ACHN (cell line): ENCODE measurements at regions not wholly inside any gene's neighbourhood (a gene's known extent, or its start where the extent isn't known, plus 50 kb on each side); places are given as distances from the start of the nearest gene placed in this dataset.
"Not testable (repeated sequence)": the region's sequence is repeated elsewhere in the genome, so short reads cannot be mapped to it uniquely, and the experiment has no call there.

Experiments
- DNase-seq: peaks from one replicate; pipeline ENCODE4 v3.0.0-alpha.2; 2015
- in situ Hi-C: cut with HindIII; loops from 2 replicates; pipeline ENCODE4 v1.10.0; 2017; ENCODE audit warnings: low sequenced_read_pairs, low pct_ligation_motif_present, low pct_unique_long_range_greater_than_20kb

- DNase-seq, result no peak
- in situ Hi-C loops, result no loop called here
These were observed 1085.6 kb downstream of the SOCS6 start for GRCh38 chr18:71374294-71375000.

- in situ Hi-C loops, result no loop called here
These were observed 1083.2 kb downstream of the SOCS6 start for GRCh38 chr18:71371951-71372605.

GRCh38 chr18:71370671-71371445 lies 1082.0 kb downstream of the SOCS6 start:
- in situ Hi-C loops, result no loop called here
- no peak for DNase-seq

More at GRCh38 chr18:71371951-71372605, 1083.2 kb downstream of the SOCS6 start:
- no peak for DNase-seq

GRCh38 chr18:71370095-71370494 lies 1081.2 kb downstream of the SOCS6 start:
- in situ Hi-C loops, result no loop called here
- DNase-seq, result no peak

GRCh38 chr18:71362140-71362539 lies 1073.3 kb downstream of the SOCS6 start:
- in situ Hi-C loops, result no loop called here
- DNase-seq, result no peak

- in situ Hi-C loops, DNase-seq: not testable (repeated sequence)
These were observed 1066.8 kb downstream of the SOCS6 start for GRCh38 chr18:71355599-71355998.

GRCh38 chr18:71352618-71353017 lies 1063.8 kb downstream of the SOCS6 start:
- DNase-seq, result no peak
- in situ Hi-C loops, result no loop called here

- in situ Hi-C loops, result no loop called here
- DNase-seq, result no peak
These were observed 1047.8 kb downstream of the SOCS6 start for GRCh38 chr18:71336576-71337210.

GRCh38 chr18:71329563-71329962 lies 1040.7 kb downstream of the SOCS6 start:
- DNase-seq, result no peak
- in situ Hi-C loops, result no loop called here

DNA sequence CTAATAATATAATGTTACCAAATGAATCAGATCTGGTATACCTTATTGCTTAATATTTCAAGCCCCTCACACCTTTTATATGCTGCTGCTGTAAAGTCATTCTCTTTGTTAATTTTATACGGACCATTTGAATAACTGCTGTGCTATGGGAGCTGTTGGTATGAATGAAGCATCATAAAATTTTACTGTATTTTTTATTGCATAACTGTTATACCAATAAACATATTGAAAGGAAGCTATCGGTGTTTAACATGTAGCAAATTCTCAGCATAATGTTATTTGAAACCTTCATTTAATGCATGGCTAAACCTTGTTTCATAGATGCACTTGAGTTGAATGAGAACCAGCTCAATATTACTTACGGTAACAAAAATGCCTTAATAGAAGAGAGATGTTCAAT lies 1040.3 kb downstream of the SOCS6 start:
- no peak for DNase-seq
- in situ Hi-C loops, result no loop called here

- no peak for DNase-seq
- in situ Hi-C loops, result no loop called here
These were observed 1039.0 kb downstream of the SOCS6 start for GRCh38 chr18:71327850-71328249.

DNA sequence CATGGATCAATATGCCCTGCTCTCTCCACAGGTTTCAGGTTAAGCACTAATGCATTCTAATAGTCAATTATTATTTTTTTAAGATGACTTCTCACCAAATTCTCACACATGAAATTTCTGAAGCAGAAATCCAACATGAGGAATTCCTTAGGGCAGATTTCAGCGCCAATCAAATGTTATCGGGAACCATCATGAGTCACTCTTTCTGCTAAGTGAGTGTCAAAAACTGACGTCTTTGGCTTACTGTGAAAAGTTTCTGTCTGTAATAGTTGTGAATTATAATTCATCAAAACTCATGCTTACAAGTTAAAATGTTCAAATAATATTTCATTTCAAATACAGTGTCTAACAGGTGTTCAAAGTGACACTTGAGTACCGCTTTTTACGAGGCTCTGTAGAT lies 1038.6 kb downstream of the SOCS6 start:
- no peak for DNase-seq
- in situ Hi-C loops, result no loop called here

DNA sequence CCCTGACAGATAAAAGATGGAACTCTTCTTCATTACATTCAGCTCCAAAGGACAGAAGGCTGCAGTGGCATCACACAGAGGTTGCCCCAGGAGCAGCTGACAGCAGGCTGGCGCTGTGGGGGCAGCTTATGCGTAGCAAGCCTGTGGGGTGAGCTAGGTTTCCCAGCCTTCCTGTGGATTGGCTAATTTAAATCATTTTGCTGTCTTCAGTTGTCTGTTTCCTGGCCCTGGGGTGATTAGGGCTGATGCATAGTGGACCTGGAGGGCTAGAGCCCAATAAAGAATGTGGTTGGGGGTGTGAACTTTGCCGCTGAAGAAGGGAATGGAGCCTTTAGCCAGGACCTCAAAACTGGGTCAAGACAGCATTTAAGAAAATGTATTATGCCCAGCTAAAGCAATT lies 1038.0 kb downstream of the SOCS6 start:
- no peak for DNase-seq
- in situ Hi-C loops, result no loop called here

GRCh38 chr18:71324356-71324755 lies 1035.5 kb downstream of the SOCS6 start:
- in situ Hi-C loops, result no loop called here

DNA sequence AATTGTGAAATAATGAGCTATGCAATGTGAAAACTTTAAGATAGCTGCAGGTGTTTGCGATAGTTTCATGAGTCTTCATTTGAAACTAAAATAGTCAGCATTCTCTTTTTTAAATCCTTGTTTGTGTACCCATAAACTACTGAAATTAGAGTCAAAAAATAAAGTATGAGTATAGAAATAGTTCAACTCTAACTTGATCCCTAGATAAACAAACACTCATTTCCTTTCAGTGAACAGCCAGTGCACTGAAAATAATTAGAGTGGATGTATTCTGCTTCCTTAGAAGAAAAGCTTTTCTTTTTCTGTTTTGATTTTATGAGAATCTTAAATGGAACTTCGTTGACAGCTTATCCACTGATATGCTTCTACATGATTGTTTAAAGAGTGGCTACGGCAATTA lies 1033.4 kb downstream of the SOCS6 start:
- in situ Hi-C loops, result no loop called here
- no peak for DNase-seq

More at GRCh38 chr18:71324356-71324755, 1035.5 kb downstream of the SOCS6 start:
- no peak for DNase-seq

- in situ Hi-C loops, result no loop called here
- DNase-seq, result no peak
These were observed 1032.5 kb downstream of the SOCS6 start for GRCh38 chr18:71321319-71321718.

DNA sequence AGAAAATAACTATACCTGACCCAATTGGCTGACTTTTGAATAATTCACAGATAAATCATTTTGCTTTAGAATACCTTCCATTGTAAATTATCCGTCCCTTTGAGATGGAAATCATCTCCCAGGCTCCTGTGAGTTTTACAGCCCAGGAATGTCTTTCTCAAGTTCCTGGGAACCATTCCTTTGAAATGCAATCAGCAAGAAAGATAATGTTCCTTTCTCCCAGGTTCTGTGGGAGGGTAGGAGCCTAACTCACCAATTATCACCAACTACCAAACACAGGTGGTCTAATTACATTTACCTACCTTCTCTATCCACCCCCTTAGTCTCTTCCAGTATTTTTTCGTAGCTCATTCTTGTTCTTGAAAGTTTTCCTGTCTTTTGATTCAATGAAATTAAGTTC lies 1016.0 kb downstream of the SOCS6 start:
- DNase-seq, result no peak
- in situ Hi-C loops, result no loop called here

DNA sequence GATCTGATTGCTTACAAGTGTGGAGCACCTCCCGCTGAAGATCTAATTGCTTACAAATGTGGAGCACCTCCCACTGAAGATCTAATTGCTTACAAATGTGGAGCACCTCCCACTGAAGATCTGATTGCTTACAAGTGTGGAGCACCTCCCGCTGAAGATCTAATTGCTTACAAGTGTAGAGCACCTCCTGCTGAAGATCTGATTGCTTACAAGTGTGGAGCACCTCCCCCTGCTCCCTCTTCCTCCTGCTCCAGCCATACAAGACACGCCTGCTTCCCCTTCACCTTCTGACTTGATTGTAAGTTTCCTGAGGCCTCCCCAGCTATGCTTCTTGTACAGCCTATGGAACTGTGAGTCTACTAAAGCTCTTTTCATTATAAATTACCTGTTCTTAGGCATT lies 1014.9 kb downstream of the SOCS6 start:
- in situ Hi-C loops, DNase-seq: not testable (repeated sequence)

DNA sequence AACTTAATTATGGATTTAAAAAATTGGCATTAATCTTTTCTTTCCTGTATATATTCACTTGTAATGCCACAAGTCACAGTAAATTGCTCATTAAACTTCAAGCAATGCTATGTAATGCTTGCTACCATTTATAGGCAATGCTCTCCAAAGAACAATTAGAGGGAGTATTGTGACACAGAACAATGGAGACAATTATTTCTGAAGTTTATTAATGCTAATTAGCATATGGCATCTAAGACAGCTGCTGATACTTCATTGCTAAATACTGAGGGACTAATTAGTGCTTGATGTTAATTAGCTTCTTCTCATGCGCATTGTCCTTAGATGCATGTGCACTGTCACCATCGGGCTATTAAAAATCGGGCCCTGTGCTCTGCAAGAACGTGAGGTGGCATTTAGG lies 1012.8 kb downstream of the SOCS6 start:
- in situ Hi-C loops, result no loop called here
- no peak for DNase-seq
